ENCODE measurements at regions not wholly inside any gene's neighbourhood (a gene's known extent, or its start where the extent isn't known, plus 50 kb on each side); places are given as distances from the start of the nearest gene placed in this dataset.

DNA sequence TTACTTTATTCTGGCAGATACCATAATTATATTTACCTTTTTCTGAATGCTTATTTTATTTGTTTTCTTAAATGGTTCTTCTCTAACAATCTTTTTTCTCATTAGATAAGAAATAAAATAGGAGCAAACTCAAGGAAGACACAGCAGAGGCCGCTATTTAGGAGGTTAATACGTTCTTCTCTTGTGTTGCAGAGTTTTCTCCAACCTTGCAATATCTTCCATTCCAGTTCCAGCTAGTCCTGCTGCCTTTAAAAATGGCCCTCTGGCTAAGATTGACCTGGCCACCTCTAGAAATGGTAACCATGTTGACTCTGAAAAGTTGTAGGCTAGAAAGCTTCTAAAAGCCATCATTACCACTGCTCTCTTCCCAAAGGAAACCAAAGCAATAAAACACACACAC is 718.8 kb downstream of the MAT2B start:
- TF ChIP-seq SP1 (CRISPR knock-in tag; conservative IDR thresholded peaks at IDR 0.05) (no peak), NFE2L1 (CRISPR knock-in tag; IDR thresholded peaks at IDR 0.05) (no peak)
